AG04450 (cell line): ENCODE measurements at regions not wholly inside any gene's neighbourhood (a gene's known extent, or its start where the extent isn't known, plus 50 kb on each side); places are given as distances from the start of the nearest gene placed in this dataset. TPM values are rescaled to one million over a fixed set of nuclear protein-coding genes. Genes with fewer than 3 reads are reported as not detected.

Experiments used
- CTCF ChIA-PET: fragments of 300-600, 350-600 bp; formaldehyde crosslinking; extraction: SDS; loops from one replicate; lab custom pipeline; 2022; ENCODE audit warnings: antibody characterized with exemption, inconsistent platforms; lab: Charles Lee
- POLR2A ChIA-PET: fragments of 350-600 bp; formaldehyde crosslinking; extraction: SDS; loops from one replicate; lab custom pipeline; 2021; ENCODE audit warnings: antibody characterized with exemption, inconsistent platforms; lab: Yijun Ruan, JAX
- DNase-seq: peaks from one replicate; pipeline ENCODE4 v3.0.0-alpha.2; 2011; ENCODE audit warnings: low read depth, low spot score
- H3K27ac ChIP-seq: one replicate; pipeline ENCODE4 v1.5.1; 2012; ENCODE audit warnings: low read depth, low read length, control low read depth
- H3K27me3 ChIP-seq: one replicate; pipeline ENCODE4 v1.6.0; 2012; ENCODE audit warnings: low read length; ENCODE audit not compliant: control insufficient read depth, insufficient read depth
- H3K4me3 ChIP-seq: 2 replicates; pipeline ENCODE4 v1.5.1; 2011; ENCODE audit warnings: mild to moderate bottlenecking, low read depth, low read length, control low read depth
- H3K9me3 ChIP-seq: 2 replicates; pipeline ENCODE4 v1.5.1; 2012; ENCODE audit warnings: low read length; ENCODE audit not compliant: control insufficient read depth, insufficient read depth
- CTCF ChIP-seq: IDR thresholded peaks from 2 replicates; pipeline ENCODE4 v1.5.1; 2011; ENCODE audit warnings: low read depth, low read length, control low read depth, inconsistent platforms
- small RNA-seq: library from RNA; depleted of rRNA; stranded (forward); fragments of <200 nt; gene quantifications from one replicate; pipeline ENCODE3, GENCODE V24; 2012; ENCODE audit warnings: low read depth; ENCODE audit not compliant: insufficient read length

- no peak for DNase-seq
- no peak for TF ChIP-seq CTCF
- Histone ChIP-seq H3K27ac (no peak overlapping the region), H3K27me3 (no peaks in the 10 kb centered on the region), H3K9me3 (peaks cover 19% of the 10 kb centered on the region), H3K4me3 (no peak overlapping the region)
- POLR2A ChIA-PET = interaction anchor here (0.7 kb wide), 1 partner anchor 53 kb away, joined by 3 read pairs; no protein-coding TSS in a partner anchor
- CTCF ChIA-PET = interaction anchor here (1.0 kb wide), 1 partner anchor 28 kb away, joined by 3 read pairs; no protein-coding TSS in a partner anchor
Observed at GRCh38 chr20:43778375-43778774, 51.6 kb upstream of the GTSF1L start.

GRCh38 chr20:43776691-43777090, 49.9 kb upstream of the GTSF1L start:
- Histone ChIP-seq H3K4me3 (no peak overlapping the region), H3K27ac (no peak overlapping the region), H3K9me3 (peaks cover 22% of the 10 kb centered on the region; the same call in 1 of the 2 replicates), H3K27me3 (no peaks in the 10 kb centered on the region)
- ChIA-PET CTCF (no interaction called here), POLR2A (no interaction called here)
- no peak for TF ChIP-seq CTCF
- no peak for DNase-seq

Small RNA genes in the stretch of these regions (small RNA-seq; reads per million reads assigned to genes)
- gene RNU6-639P = not detected
